ENCODE measurements at regions not wholly inside any gene's neighbourhood (a gene's known extent, or its start where the extent isn't known, plus 50 kb on each side); places are given as distances from the start of the nearest gene placed in this dataset.

GRCh38 chr12:126706300-126706699 lies 1560.7 kb upstream of the TMEM132C start:
- TF ChIP-seq, protein P1, sequence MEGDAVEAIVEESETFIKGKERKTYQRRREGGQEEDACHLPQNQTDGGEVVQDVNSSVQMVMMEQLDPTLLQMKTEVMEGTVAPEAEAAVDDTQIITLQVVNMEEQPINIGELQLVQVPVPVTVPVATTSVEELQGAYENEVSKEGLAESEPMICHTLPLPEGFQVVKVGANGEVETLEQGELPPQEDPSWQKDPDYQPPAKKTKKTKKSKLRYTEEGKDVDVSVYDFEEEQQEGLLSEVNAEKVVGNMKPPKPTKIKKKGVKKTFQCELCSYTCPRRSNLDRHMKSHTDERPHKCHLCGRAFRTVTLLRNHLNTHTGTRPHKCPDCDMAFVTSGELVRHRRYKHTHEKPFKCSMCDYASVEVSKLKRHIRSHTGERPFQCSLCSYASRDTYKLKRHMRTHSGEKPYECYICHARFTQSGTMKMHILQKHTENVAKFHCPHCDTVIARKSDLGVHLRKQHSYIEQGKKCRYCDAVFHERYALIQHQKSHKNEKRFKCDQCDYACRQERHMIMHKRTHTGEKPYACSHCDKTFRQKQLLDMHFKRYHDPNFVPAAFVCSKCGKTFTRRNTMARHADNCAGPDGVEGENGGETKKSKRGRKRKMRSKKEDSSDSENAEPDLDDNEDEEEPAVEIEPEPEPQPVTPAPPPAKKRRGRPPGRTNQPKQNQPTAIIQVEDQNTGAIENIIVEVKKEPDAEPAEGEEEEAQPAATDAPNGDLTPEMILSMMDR (IDR thresholded peaks at IDR 0.05; ENCODE audit: insufficient read depth, low read length): no peak
- TF ChIP-seq, protein P2, sequence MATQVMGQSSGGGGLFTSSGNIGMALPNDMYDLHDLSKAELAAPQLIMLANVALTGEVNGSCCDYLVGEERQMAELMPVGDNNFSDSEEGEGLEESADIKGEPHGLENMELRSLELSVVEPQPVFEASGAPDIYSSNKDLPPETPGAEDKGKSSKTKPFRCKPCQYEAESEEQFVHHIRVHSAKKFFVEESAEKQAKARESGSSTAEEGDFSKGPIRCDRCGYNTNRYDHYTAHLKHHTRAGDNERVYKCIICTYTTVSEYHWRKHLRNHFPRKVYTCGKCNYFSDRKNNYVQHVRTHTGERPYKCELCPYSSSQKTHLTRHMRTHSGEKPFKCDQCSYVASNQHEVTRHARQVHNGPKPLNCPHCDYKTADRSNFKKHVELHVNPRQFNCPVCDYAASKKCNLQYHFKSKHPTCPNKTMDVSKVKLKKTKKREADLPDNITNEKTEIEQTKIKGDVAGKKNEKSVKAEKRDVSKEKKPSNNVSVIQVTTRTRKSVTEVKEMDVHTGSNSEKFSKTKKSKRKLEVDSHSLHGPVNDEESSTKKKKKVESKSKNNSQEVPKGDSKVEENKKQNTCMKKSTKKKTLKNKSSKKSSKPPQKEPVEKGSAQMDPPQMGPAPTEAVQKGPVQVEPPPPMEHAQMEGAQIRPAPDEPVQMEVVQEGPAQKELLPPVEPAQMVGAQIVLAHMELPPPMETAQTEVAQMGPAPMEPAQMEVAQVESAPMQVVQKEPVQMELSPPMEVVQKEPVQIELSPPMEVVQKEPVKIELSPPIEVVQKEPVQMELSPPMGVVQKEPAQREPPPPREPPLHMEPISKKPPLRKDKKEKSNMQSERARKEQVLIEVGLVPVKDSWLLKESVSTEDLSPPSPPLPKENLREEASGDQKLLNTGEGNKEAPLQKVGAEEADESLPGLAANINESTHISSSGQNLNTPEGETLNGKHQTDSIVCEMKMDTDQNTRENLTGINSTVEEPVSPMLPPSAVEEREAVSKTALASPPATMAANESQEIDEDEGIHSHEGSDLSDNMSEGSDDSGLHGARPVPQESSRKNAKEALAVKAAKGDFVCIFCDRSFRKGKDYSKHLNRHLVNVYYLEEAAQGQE (IDR thresholded peaks at IDR 0.05; ENCODE audit: insufficient replicate concordance, low read depth): no peak
- TF ChIP-seq POLR2AphosphoS5 (IDR thresholded peaks at IDR 0.05; ENCODE audit: low read depth): no peak

All from HL-60 (cell line).